ENCODE measurements at regions not wholly inside any gene's neighbourhood (a gene's known extent, or its start where the extent isn't known, plus 50 kb on each side); places are given as distances from the start of the nearest gene placed in this dataset.
"Not testable (repeated sequence)": the region's sequence is repeated elsewhere in the genome, so short reads cannot be mapped to it uniquely, and the experiment has no call there.

DNA sequence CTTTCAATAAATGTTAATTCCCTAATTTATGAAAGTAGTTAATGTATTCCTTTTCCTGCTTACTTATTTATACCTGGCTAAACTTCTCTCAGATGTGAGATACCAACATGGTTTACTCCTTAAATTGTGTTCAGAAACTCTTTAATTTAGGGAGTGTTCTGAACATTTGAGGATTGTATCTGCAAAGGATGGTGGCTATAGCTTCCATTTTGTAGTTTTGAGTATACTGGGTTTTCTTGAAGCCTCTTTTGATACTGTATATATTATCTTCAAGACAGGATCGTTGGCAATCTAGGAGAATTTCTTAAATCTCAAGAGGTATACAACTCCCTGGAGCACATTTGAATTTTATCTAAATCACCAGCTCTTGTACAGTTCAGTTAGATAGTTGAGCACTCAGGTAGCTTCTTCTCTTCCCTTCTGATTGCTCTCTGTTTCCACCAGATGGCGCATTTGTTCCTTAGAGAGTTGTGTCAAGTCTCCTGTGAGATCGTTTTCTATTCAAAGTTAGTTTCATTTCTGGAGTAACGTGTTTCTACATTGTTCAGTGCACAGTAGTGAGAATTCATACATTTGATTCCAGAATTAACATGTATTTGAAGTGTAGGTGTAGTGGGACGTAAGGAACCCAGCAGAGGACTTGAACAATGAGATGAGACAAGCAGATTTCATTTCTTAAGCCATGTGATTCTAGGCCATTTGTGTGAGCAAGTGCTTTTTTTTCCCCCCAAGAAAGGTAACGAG lies 63.2 kb upstream of the GARIN1A start:
- H3K9me2 ChIP-seq (replicated peaks; ENCODE audit: control insufficient read depth, low read length); H3K79me2 ChIP-seq (ENCODE audit: control insufficient read depth, low read length); H3K27me3 ChIP-seq (ENCODE audit: control insufficient read depth, low read length); H4K20me1 ChIP-seq (ENCODE audit: control insufficient read depth, insufficient read depth, low read depth, low read length); H3K4me1 ChIP-seq (ENCODE audit: control insufficient read depth, low read length); H3K9me3 ChIP-seq (ENCODE audit: control insufficient read depth, insufficient read depth, low read length): not testable (repeated sequence)
- TF ChIP-seq, protein P1, sequence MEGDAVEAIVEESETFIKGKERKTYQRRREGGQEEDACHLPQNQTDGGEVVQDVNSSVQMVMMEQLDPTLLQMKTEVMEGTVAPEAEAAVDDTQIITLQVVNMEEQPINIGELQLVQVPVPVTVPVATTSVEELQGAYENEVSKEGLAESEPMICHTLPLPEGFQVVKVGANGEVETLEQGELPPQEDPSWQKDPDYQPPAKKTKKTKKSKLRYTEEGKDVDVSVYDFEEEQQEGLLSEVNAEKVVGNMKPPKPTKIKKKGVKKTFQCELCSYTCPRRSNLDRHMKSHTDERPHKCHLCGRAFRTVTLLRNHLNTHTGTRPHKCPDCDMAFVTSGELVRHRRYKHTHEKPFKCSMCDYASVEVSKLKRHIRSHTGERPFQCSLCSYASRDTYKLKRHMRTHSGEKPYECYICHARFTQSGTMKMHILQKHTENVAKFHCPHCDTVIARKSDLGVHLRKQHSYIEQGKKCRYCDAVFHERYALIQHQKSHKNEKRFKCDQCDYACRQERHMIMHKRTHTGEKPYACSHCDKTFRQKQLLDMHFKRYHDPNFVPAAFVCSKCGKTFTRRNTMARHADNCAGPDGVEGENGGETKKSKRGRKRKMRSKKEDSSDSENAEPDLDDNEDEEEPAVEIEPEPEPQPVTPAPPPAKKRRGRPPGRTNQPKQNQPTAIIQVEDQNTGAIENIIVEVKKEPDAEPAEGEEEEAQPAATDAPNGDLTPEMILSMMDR (IDR thresholded peaks at IDR 0.05; ENCODE audit: low read depth, low read length, poor library complexity, severe bottlenecking) = peak; percentile 67
- Histone ChIP-seq H3K36me3 (ENCODE audit: control insufficient read depth, low read length) (peaks cover 47% of the 10 kb centered on the region), H3K4me3 (ENCODE audit: low read length) (peak overlapping the region; percentile 64), H3K27ac (ENCODE audit: low read depth, low read length) (peak overlapping the region; percentile 15; the same call in 1 of the 2 replicates), H3F3A (ENCODE audit: control insufficient read depth, insufficient read depth) (peaks cover 15% of the 10 kb centered on the region), H3K4me2 (ENCODE audit: low read length) (peak overlapping the region; percentile 70)

DNA sequence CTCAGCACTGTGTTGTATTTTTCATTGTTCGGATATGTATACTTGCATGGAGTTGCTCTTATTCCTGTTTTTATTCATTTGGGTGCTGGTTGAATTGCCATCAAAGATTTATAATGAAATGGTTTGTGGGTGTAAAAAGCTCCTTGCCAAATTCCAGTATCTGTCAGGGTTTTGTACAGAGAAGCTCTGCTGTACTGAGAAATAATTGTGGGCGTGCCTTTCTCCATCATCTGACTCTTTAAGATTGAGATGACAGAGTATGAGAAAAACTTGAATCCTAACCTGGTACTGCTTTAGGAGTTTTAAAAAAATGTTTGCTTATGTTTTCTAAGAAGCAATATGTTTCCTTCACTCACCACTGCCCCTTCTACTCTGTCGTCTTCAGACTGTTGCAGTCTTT lies 58.7 kb upstream of the GARIN1A start:
- not testable (repeated sequence) for H3K79me2 ChIP-seq (ENCODE audit: control insufficient read depth, low read length); H3K4me1 ChIP-seq (ENCODE audit: control insufficient read depth, low read length); H3K9me3 ChIP-seq (ENCODE audit: control insufficient read depth, insufficient read depth, low read length); H3K9me2 ChIP-seq (replicated peaks; ENCODE audit: control insufficient read depth, low read length); H3K27ac ChIP-seq (ENCODE audit: low read depth, low read length); H3K27me3 ChIP-seq (ENCODE audit: control insufficient read depth, low read length); H3K4me2 ChIP-seq (ENCODE audit: low read length); H3K4me3 ChIP-seq (ENCODE audit: low read length); H4K20me1 ChIP-seq (ENCODE audit: control insufficient read depth, insufficient read depth, low read depth, low read length)
- Histone ChIP-seq H3K36me3 (ENCODE audit: control insufficient read depth, low read length) (peaks cover 61% of the 10 kb centered on the region), H3F3A (ENCODE audit: control insufficient read depth, insufficient read depth) (peaks cover 10% of the 10 kb centered on the region)

DNA sequence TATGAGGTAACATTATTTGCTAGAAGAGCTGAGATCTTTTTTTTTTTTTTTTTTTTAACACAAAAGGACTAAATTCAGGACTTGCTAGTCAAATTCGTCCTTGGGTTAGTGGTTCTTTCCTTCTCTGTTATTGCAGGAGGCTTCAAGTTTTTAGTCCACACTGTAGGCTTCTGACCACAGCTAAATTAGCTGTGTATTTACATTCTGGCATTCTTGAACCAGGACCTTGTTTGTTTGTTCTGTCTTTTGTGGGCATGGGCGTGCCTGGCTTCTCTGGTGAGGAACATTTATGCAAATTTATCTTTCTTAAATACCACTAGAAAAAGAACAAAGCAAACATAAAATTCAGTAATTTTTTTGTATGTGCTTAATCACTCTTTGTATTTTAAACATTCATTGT lies 57.3 kb upstream of the GARIN1A start:
- not testable (repeated sequence) for H3K9me3 ChIP-seq (ENCODE audit: control insufficient read depth, insufficient read depth, low read length); H4K20me1 ChIP-seq (ENCODE audit: control insufficient read depth, insufficient read depth, low read depth, low read length); H3K4me3 ChIP-seq (ENCODE audit: low read length); H3K79me2 ChIP-seq (ENCODE audit: control insufficient read depth, low read length); H3K27me3 ChIP-seq (ENCODE audit: control insufficient read depth, low read length); H3K27ac ChIP-seq (ENCODE audit: low read depth, low read length); H3K4me1 ChIP-seq (ENCODE audit: control insufficient read depth, low read length); H3F3A ChIP-seq (ENCODE audit: control insufficient read depth, insufficient read depth); H3K9me2 ChIP-seq (replicated peaks; ENCODE audit: control insufficient read depth, low read length); H3K4me2 ChIP-seq (ENCODE audit: low read length)
- H3K36me3 ChIP-seq (ENCODE audit: control insufficient read depth, low read length) = peaks cover 60% of the 10 kb centered on the region

DNA sequence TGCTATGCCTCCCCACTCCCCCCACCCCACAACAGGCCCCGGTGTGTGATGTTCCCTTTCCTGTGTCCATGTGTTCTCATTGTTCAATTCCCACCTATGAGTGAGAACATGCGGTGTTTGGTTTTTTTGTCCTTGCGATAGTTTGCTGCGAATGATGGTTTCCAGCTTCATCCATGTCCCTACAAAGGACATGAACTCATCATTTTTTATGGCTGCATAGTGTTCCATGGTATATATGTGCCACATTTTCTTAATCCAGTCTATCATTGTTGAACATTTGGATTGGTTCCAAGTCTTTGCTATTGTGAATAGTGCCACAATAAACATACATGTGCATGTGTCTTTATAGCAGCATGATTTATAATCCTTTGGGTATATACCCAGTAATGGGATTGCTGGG lies 55.3 kb upstream of the GARIN1A start:
- not testable (repeated sequence) for H3K9me3 ChIP-seq (ENCODE audit: control insufficient read depth, insufficient read depth, low read length); H3F3A ChIP-seq (ENCODE audit: control insufficient read depth, insufficient read depth); H3K4me1 ChIP-seq (ENCODE audit: control insufficient read depth, low read length); H3K9me2 ChIP-seq (replicated peaks; ENCODE audit: control insufficient read depth, low read length); H3K4me2 ChIP-seq (ENCODE audit: low read length); H3K27me3 ChIP-seq (ENCODE audit: control insufficient read depth, low read length); H3K79me2 ChIP-seq (ENCODE audit: control insufficient read depth, low read length); H3K27ac ChIP-seq (ENCODE audit: low read depth, low read length); H3K4me3 ChIP-seq (ENCODE audit: low read length); H4K20me1 ChIP-seq (ENCODE audit: control insufficient read depth, insufficient read depth, low read depth, low read length)
- peaks cover 60% of the 10 kb centered on the region for H3K36me3 ChIP-seq (ENCODE audit: control insufficient read depth, low read length)
